WTC11 (cell line): ENCODE measurements at regions not wholly inside any gene's neighbourhood (a gene's known extent, or its start where the extent isn't known, plus 50 kb on each side); places are given as distances from the start of the nearest gene placed in this dataset.

ENCODE experiments used
- ATAC-seq: fragments of 200-7000 bp; cut with Tn5 transposase; 2 replicates; pipeline ENCODE4 v1.10.0; 2021; ENCODE audit warnings: mild to moderate bottlenecking, moderate library complexity
- CTCF ChIA-PET: fragments of 300-600 bp; sonication (Branson Sonifier 250); formaldehyde crosslinking; loops from one replicate; lab custom pipeline; 2021; ENCODE audit warnings: antibody characterized with exemption; lab: Charles Lee
- POLR2A ChIA-PET: fragments of 350-600 bp; sonication (Branson Sonifier 250); formaldehyde crosslinking; loops from one replicate; lab custom pipeline; 2021; ENCODE audit warnings: antibody characterized with exemption; lab: Charles Lee
- DNase-seq: peaks from one replicate; pipeline ENCODE4 v3.0.0; 2021; ENCODE audit warnings: low spot score
- H3K27ac Mint-ChIP-seq: 2 replicates; pipeline ENCODE4 v1.8.0; 2021; ENCODE audit warnings: mixed read lengths
- H3K27me3 Mint-ChIP-seq: 2 replicates; pipeline ENCODE4 v1.8.0; 2021; ENCODE audit warnings: low read depth, mild to moderate bottlenecking, moderate library complexity, mixed read lengths
- H3K36me3 Mint-ChIP-seq: 2 replicates; pipeline ENCODE4 v1.8.0; 2021; ENCODE audit warnings: mixed read lengths
- H3K4me1 Mint-ChIP-seq: 2 replicates; pipeline ENCODE4 v1.8.0; 2022; ENCODE audit warnings: mixed read lengths
- H3K4me3 Mint-ChIP-seq: 2 replicates; pipeline ENCODE4 v1.8.0; 2021; ENCODE audit warnings: mild to moderate bottlenecking, moderate library complexity, mixed read lengths
- H3K9me3 Mint-ChIP-seq: 2 replicates; pipeline ENCODE4 v1.8.0; 2021; ENCODE audit warnings: mixed read lengths
- ARID4B ChIP-seq: sonication (generic); formaldehyde crosslinking; IDR thresholded peaks from 2 replicates; pipeline ENCODE4 v1.8.0; 2023; ENCODE audit warnings: missing genetic modification reagents, mild to moderate bottlenecking, borderline replicate concordance
- ATF2 ChIP-seq: sonication (generic); formaldehyde crosslinking; IDR thresholded peaks from 2 replicates; pipeline ENCODE4 v1.8.1; 2022; ENCODE audit warnings: low read depth, missing genetic modification reagents, borderline replicate concordance
- CBFB ChIP-seq: sonication (generic); formaldehyde crosslinking; IDR thresholded peaks from 2 replicates; pipeline ENCODE4 v1.8.1; 2022; ENCODE audit warnings: mild to moderate bottlenecking, low read depth, missing genetic modification reagents
- CREB1 ChIP-seq: sonication (generic); formaldehyde crosslinking; IDR thresholded peaks from 2 replicates; pipeline ENCODE4 v1.8.0; 2023; ENCODE audit warnings: mild to moderate bottlenecking, missing genetic modification reagents
- ELF4 ChIP-seq: sonication (generic); formaldehyde crosslinking; IDR thresholded peaks from 2 replicates; pipeline ENCODE4 v1.8.1; 2022; ENCODE audit warnings: low read depth, mild to moderate bottlenecking, moderate library complexity, missing genetic modification reagents
- FOXJ3 ChIP-seq: sonication (generic); formaldehyde crosslinking; IDR thresholded peaks from 2 replicates; pipeline ENCODE4 v1.9.0; 2021; ENCODE audit warnings: missing genetic modification reagents, mild to moderate bottlenecking, borderline replicate concordance
- MYBL2 ChIP-seq: sonication (generic); formaldehyde crosslinking; IDR thresholded peaks from 2 replicates; pipeline ENCODE4 v1.8.1; 2023; ENCODE audit warnings: mild to moderate bottlenecking, moderate library complexity, missing genetic modification reagents
- NR1H2 ChIP-seq: sonication (generic); formaldehyde crosslinking; IDR thresholded peaks from 2 replicates; pipeline ENCODE4 v1.9.0; 2021; ENCODE audit warnings: mild to moderate bottlenecking, moderate library complexity, missing genetic modification reagents
- ZNF396 ChIP-seq: fragments of 250-450 bp; sonication (Bioruptor Pico); IDR thresholded peaks from 2 replicates; pipeline ENCODE4 v1.8.0; 2021; ENCODE audit warnings: mild to moderate bottlenecking, moderate library complexity, borderline replicate concordance
- ZNF416 ChIP-seq: fragments of 250-450 bp; sonication (Bioruptor Pico); IDR thresholded peaks from 2 replicates; pipeline ENCODE4 v1.9.0; 2021; ENCODE audit warnings: mild to moderate bottlenecking, inconsistent platforms
- ZNF425 ChIP-seq: fragments of 250-450 bp; sonication (Bioruptor Pico); conservative IDR thresholded peaks from 2 replicates; pipeline ENCODE4 v1.9.0; 2021; ENCODE audit warnings: mild to moderate bottlenecking

- Mint-ChIP-seq H3K4me3 (no peak overlapping the region), H3K36me3 (peaks cover 39% of the 10 kb centered on the region), H3K27ac (no peak overlapping the region), H3K9me3 (peaks cover 39% of the 10 kb centered on the region), H3K27me3 (peaks cover 91% of the 10 kb centered on the region), H3K4me1 (no peaks in the 10 kb centered on the region)
- ChIA-PET CTCF (no interaction called here), POLR2A (no interaction called here)
- no peak for ATAC-seq
- no peak for DNase-seq
- TF ChIP-seq ARID4B (CRISPR knock-in tag) (no peak), MYBL2 (CRISPR knock-in tag) (no peak), FOXJ3 (CRISPR knock-in tag) (no peak), ZNF396 (no peak), ELF4 (no peak), ZNF416 (CRISPR knock-in tag) (no peak), NR1H2 (no peak), ZNF425 (no peak), CBFB (CRISPR knock-in tag) (no peak), CREB1 (CRISPR knock-in tag) (no peak), ATF2 (CRISPR knock-in tag) (no peak)
These were observed 2563.7 kb upstream of the TPTE start for GRCh38 chr21:7957713-7958064.
